SK-N-SH treated with all-trans-retinoic acid at 6 μM for 48 hours (cell line): ENCODE measurements at regions not wholly inside any gene's neighbourhood (a gene's known extent, or its start where the extent isn't known, plus 50 kb on each side); places are given as distances from the start of the nearest gene placed in this dataset.

Experiments used
- ATAC-seq: fragments of 200-7000 bp; cut with Tn5 transposase; 3 replicates; pipeline ENCODE4 v1.9.1; 2020; ENCODE audit warnings: mild to moderate bottlenecking, moderate library complexity
- ARNTL ChIP-seq: fragments of 450-650 bp; formaldehyde crosslinking; IDR thresholded peaks from 2 replicates; pipeline ENCODE4 v1.5.0; 2020; ENCODE audit warnings: low read depth, mild to moderate bottlenecking, moderate library complexity, borderline replicate concordance
- BACH2 ChIP-seq: fragments of 250-450 bp; sonication (Bioruptor Pico); IDR thresholded peaks from 2 replicates; pipeline ENCODE4 v1.9.0; 2021; ENCODE audit warnings: mild to moderate bottlenecking, borderline replicate concordance
- CSRNP3 ChIP-seq: fragments of 250-450 bp; sonication (Bioruptor Pico); IDR thresholded peaks from 2 replicates; pipeline ENCODE4 v1.5.1; 2021; ENCODE audit warnings: mild to moderate bottlenecking, moderate library complexity
- ESRRG ChIP-seq: fragments of 250-450 bp; sonication (Bioruptor Pico); IDR thresholded peaks from 2 replicates; pipeline ENCODE4 v1.6.1; 2021; ENCODE audit warnings: mild to moderate bottlenecking
- ISL1 ChIP-seq: fragments of 250-450 bp; sonication (Bioruptor Pico); IDR thresholded peaks from 2 replicates; pipeline ENCODE4 v2.1.2; 2022; ENCODE audit warnings: mild to moderate bottlenecking, moderate library complexity
- OSR1 ChIP-seq: fragments of 250-450 bp; sonication (Bioruptor Pico); IDR thresholded peaks from 2 replicates; pipeline ENCODE4 v1.8.0; 2022; ENCODE audit warnings: moderate library complexity, mild to moderate bottlenecking, inconsistent platforms
- PATZ1 ChIP-seq: fragments of 250-450 bp; sonication (Bioruptor Pico); IDR thresholded peaks from 2 replicates; pipeline ENCODE4 v1.8.0; 2020; ENCODE audit warnings: mild to moderate bottlenecking, moderate library complexity, borderline replicate concordance
- POU6F1 ChIP-seq: fragments of 250-450 bp; sonication (Bioruptor Pico); IDR thresholded peaks from 2 replicates; pipeline ENCODE4 v1.8.0; 2021; ENCODE audit warnings: low read depth, mild to moderate bottlenecking, moderate library complexity, borderline replicate concordance
- RARB ChIP-seq: fragments of 250-450 bp; sonication (Bioruptor Pico); IDR thresholded peaks from 2 replicates; pipeline ENCODE4 v1.8.0; 2021; ENCODE audit warnings: mild to moderate bottlenecking, moderate library complexity
- TOX ChIP-seq: fragments of 250-450 bp; sonication (Bioruptor Pico); IDR thresholded peaks from 2 replicates; pipeline ENCODE4 v1.8.0; 2021; ENCODE audit warnings: mild to moderate bottlenecking, moderate library complexity, borderline replicate concordance
- TSHZ2 ChIP-seq: fragments of 250-450 bp; sonication (Bioruptor Pico); IDR thresholded peaks from 2 replicates; pipeline ENCODE4 v1.5.0; 2020; ENCODE audit warnings: mild to moderate bottlenecking, moderate library complexity
- ZC3H10 ChIP-seq: fragments of 250-450 bp; sonication (Bioruptor Pico); IDR thresholded peaks from 2 replicates; pipeline ENCODE4 v1.5.1; 2021; ENCODE audit warnings: mild to moderate bottlenecking, moderate library complexity
- ZFP3 ChIP-seq: fragments of 250-450 bp; sonication (Bioruptor Pico); IDR thresholded peaks from 2 replicates; pipeline ENCODE4 v1.5.0; 2020; ENCODE audit warnings: mild to moderate bottlenecking, moderate library complexity
- ZFP30 ChIP-seq: fragments of 450-650 bp; formaldehyde crosslinking; IDR thresholded peaks from 2 replicates; pipeline ENCODE4 v1.5.0; 2022; ENCODE audit warnings: mild to moderate bottlenecking, moderate library complexity
- ZNF565 ChIP-seq: fragments of 450-650 bp; formaldehyde crosslinking; conservative IDR thresholded peaks from 2 replicates; pipeline ENCODE4 v1.5.0; 2020; ENCODE audit warnings: low read depth, mild to moderate bottlenecking, moderate library complexity

- ATAC-seq, result no peak
- TF ChIP-seq ARNTL (CRISPR knock-in tag) (no peak), ZNF565 (no peak), TOX (CRISPR knock-in tag) (no peak), ISL1 (CRISPR knock-in tag) (no peak), POU6F1 (no peak), ZFP3 (CRISPR knock-in tag) (no peak), OSR1 (CRISPR knock-in tag) (no peak), TSHZ2 (CRISPR knock-in tag) (no peak)
Observed at GRCh38 chr17:5762191-5762590, 177.9 kb upstream of the NLRP1 start.

GRCh38 chr17:5763595-5764306 is 179.4 kb upstream of the NLRP1 start:
- ATAC-seq, result no peak

GRCh38 chr17:5769593-5770354 is 185.5 kb upstream of the NLRP1 start:
- no peak for ATAC-seq

More at GRCh38 chr17:5763595-5764306, 179.4 kb upstream of the NLRP1 start:
- TF ChIP-seq ZC3H10 (CRISPR knock-in tag) (no peak), ZFP3 (CRISPR knock-in tag) (no peak), PATZ1 (CRISPR knock-in tag) (no peak), ZFP30 (CRISPR knock-in tag) (no peak), ZNF565 (no peak), ESRRG (CRISPR knock-in tag) (no peak)

More at GRCh38 chr17:5769593-5770354, 185.5 kb upstream of the NLRP1 start:
- no peak for TF ChIP-seq ZNF565
- TF ChIP-seq BACH2 (CRISPR knock-in tag), result no peak
- TF ChIP-seq RARB, result no peak
- no peak for TF ChIP-seq ESRRG (CRISPR knock-in tag)
- no peak for TF ChIP-seq PATZ1 (CRISPR knock-in tag)
- TF ChIP-seq ARNTL (CRISPR knock-in tag), result no peak
- no peak for TF ChIP-seq CSRNP3
- TF ChIP-seq ZC3H10 (CRISPR knock-in tag), result no peak
- TF ChIP-seq OSR1 (CRISPR knock-in tag), result no peak
- TF ChIP-seq, all 23 proteins: peak for 0
